H1 (cell line): ENCODE measurements at regions not wholly inside any gene's neighbourhood (a gene's known extent, or its start where the extent isn't known, plus 50 kb on each side); places are given as distances from the start of the nearest gene placed in this dataset.

ENCODE experiments used
- CHD7 ChIP-seq: fragments of 300-600 bp; sonication (generic); IDR thresholded peaks from 2 replicates; pipeline ENCODE4 v1.7.1; 2012; ENCODE audit warnings: low read length, moderate library complexity, mild to moderate bottlenecking, inconsistent platforms; ENCODE audit not compliant: insufficient replicate concordance
- CTBP2 ChIP-seq: IDR thresholded peaks from 2 replicates; pipeline ENCODE4 v1.7.0; 2011; ENCODE audit warnings: borderline replicate concordance, mild to moderate bottlenecking, moderate library complexity, mixed read lengths, low read length; ENCODE audit not compliant: insufficient read depth, insufficient read length
- POLR2AphosphoS5 ChIP-seq: IDR thresholded peaks from 2 replicates; pipeline ENCODE4 v1.6.1; 2011; ENCODE audit warnings: low read depth, low read length
- RAD21 ChIP-seq, 2 experiments: IDR thresholded peaks in 1 of 2; conservative IDR thresholded peaks in 1 of 2; 2 replicates each; pipeline ENCODE4 v1.6.1; 2011; ENCODE audit warnings: low read depth in 2 of 2, low read length in 2 of 2, improper control_type of control experiment in 1 of 2, inconsistent platforms in 1 of 2, mild to moderate bottlenecking in 1 of 2, moderate library complexity in 1 of 2
- SIRT6 ChIP-seq: IDR thresholded peaks from one replicate; pipeline ENCODE4 v1.7.1; 2012; ENCODE audit warnings: low read length, inconsistent platforms
- SIX5 ChIP-seq: IDR thresholded peaks from 2 replicates; pipeline ENCODE4 v1.6.1; 2011; ENCODE audit warnings: mild to moderate bottlenecking, low read depth, low read length
- TAF7 ChIP-seq: optimal IDR thresholded peaks from 2 replicates; pipeline ENCODE3; 2011; ENCODE audit warnings: low read depth, mild to moderate bottlenecking, inconsistent platforms, low read length, moderate library complexity, borderline replicate concordance
- TBP ChIP-seq: IDR thresholded peaks from 2 replicates; pipeline ENCODE4 v1.6.1; 2011; ENCODE audit warnings: low read depth, low read length, improper control_type of control experiment
- TCF12 ChIP-seq: IDR thresholded peaks from 2 replicates; pipeline ENCODE4 v1.6.1; 2011; ENCODE audit warnings: low read depth, mild to moderate bottlenecking, low read length

- TF ChIP-seq RAD21 (IDR thresholded peaks at IDR 0.05 in 1 of 2, conservative IDR thresholded peaks at IDR 0.05 in 1 of 2; ENCODE audit: low read depth in 2 of 2, low read length in 2 of 2) (no peak), POLR2AphosphoS5 (no peak), SIRT6 (no peak), CHD7 (no peak), TBP (no peak), TAF7 (no peak), TCF12 (no peak), CTBP2 (no peak), SIX5 (no peak)
Measured at GRCh38 chr12:108414021-108414420, 74.9 kb upstream of the CMKLR1 start (continued).
